MM.1S (cell line): ENCODE measurements at regions not wholly inside any gene's neighbourhood (a gene's known extent, or its start where the extent isn't known, plus 50 kb on each side); places are given as distances from the start of the nearest gene placed in this dataset.

Experiments used
- EZH2 ChIP-seq: fragments of 300-600 bp; sonication (generic); optimal IDR thresholded peaks from 2 replicates; pipeline ENCODE3; 2017; ENCODE audit warnings: low read depth, mild to moderate bottlenecking, antibody characterized with exemption, low read length, mixed read lengths
- TF ChIP-seq, protein P1 (sequence below): fragments of 300-600 bp; sonication (generic); IDR thresholded peaks from 2 replicates; pipeline ENCODE4 v1.5.1; 2016; ENCODE audit warnings: antibody characterized with exemption, low read length, mixed read lengths

DNA sequence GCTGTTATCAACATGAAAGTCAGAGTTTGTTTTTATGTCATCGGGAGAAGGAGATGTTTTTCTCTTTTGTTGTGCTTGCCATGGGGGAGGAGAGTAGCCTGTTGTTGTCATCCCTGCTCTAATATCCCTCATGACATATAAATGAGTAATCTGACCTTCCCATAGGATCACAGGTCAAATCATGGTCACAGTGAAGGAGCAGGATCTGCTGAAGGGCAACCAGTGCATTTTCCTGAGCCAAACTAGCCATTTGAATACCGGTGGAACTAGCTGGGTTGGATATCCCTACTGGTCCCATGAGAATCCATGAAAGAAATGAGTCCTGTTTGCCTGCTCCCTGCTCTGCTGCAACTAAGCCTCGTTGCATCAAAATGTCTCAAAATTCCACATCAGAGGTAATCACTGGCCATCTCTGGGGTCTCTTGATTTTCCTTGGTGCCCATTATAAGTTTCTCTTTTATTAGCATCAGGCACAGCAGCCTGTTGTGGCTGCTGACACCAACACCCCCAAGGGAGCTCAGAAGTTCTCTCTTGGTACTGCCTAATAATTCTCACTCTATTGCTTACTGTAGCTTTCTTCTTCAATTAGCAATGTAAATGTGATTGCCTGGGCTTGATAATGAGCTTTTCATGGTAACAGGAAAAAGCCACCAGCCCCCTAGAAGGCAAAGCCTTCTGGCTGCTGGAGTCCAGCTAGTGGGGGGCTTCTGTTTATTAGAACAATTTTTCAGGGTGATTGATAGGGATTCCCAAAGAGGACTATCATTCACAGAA, 211.4 kb upstream of the ERCC4 start:
- TF ChIP-seq, protein P1, sequence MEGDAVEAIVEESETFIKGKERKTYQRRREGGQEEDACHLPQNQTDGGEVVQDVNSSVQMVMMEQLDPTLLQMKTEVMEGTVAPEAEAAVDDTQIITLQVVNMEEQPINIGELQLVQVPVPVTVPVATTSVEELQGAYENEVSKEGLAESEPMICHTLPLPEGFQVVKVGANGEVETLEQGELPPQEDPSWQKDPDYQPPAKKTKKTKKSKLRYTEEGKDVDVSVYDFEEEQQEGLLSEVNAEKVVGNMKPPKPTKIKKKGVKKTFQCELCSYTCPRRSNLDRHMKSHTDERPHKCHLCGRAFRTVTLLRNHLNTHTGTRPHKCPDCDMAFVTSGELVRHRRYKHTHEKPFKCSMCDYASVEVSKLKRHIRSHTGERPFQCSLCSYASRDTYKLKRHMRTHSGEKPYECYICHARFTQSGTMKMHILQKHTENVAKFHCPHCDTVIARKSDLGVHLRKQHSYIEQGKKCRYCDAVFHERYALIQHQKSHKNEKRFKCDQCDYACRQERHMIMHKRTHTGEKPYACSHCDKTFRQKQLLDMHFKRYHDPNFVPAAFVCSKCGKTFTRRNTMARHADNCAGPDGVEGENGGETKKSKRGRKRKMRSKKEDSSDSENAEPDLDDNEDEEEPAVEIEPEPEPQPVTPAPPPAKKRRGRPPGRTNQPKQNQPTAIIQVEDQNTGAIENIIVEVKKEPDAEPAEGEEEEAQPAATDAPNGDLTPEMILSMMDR: no peak
- TF ChIP-seq EZH2: no peak
